ENCODE measurements at regions not wholly inside any gene's neighbourhood (a gene's known extent, or its start where the extent isn't known, plus 50 kb on each side); places are given as distances from the start of the nearest gene placed in this dataset.

DNA sequence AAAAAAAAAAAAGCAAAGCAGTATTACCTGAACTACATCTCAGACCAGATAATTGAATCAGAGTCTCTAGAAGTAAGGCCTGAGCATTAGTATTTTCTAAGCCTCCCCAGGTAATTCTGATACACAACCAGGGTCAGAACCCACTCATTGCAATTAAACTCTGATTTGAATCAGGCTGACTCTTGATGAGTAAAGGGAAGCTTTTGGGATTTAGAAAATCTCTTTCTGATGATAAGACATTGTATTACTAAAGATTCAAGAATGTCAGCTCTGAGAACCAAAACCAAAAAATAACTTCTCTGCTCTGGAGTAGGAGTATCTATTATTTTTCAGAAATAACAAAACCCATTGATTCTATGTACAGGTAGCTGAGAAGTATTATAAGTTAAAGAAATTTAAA is 100.1 kb upstream of the COL21A1 start:
- H3K36me3 Mint-ChIP-seq (ENCODE audit: low read depth): no peaks in the 10 kb centered on the region
- no peak overlapping the region for H3K4me3 ChIP-seq
- no peak overlapping the region for H3K27ac ChIP-seq (ENCODE audit: low read depth)
- ATAC-seq (no peak), DNase-seq (ENCODE audit: low spot score) (no peak)
- H3K4me1 ChIP-seq (ENCODE audit: insufficient read depth): no peaks in the 10 kb centered on the region
- no peaks in the 10 kb centered on the region for H4K20me1 ChIP-seq (replicated peaks; ENCODE audit: insufficient read depth)
- no peaks in the 10 kb centered on the region for H3K79me2 ChIP-seq (replicated peaks; ENCODE audit: insufficient read depth)
- H3K36me3 ChIP-seq (ENCODE audit: insufficient read depth): no peaks in the 10 kb centered on the region
- H3K9me3 Mint-ChIP-seq: peaks cover 3% of the 10 kb centered on the region; the same call in 1 of the 3 replicates
- H3K27me3 Mint-ChIP-seq (ENCODE audit: insufficient read depth, low read depth, poor library complexity): peaks cover 1% of the 10 kb centered on the region
- no peaks in the 10 kb centered on the region for H3K9me2 ChIP-seq (ENCODE audit: insufficient read depth)
- no peak overlapping the region for H3K4me2 ChIP-seq
- H3F3A ChIP-seq (replicated peaks; ENCODE audit: low read depth): no peaks in the 10 kb centered on the region
- no peaks in the 10 kb centered on the region for H3K27me3 ChIP-seq (ENCODE audit: insufficient read depth)
- no peak overlapping the region; the same call in 1 of the 2 replicates for H2AFZ ChIP-seq
- H3K27ac Mint-ChIP-seq: no peak overlapping the region
- no peak for TF ChIP-seq EZH2phosphoT487 (IDR thresholded peaks at IDR 0.05; ENCODE audit: unreplicated experiment)
- TF ChIP-seq STAT1 (IDR thresholded peaks at IDR 0.05; ENCODE audit: unreplicated experiment): no peak
- TF ChIP-seq REST (IDR thresholded peaks at IDR 0.05; ENCODE audit: unreplicated experiment): no peak
- TF ChIP-seq ZNF462 (CRISPR knock-in tag; IDR thresholded peaks at IDR 0.05): no peak
- no peak for TF ChIP-seq ETS1 (IDR thresholded peaks at IDR 0.05)
- no peak for TF ChIP-seq ZNF331 (CRISPR knock-in tag; IDR thresholded peaks at IDR 0.05; ENCODE audit: low read depth)
- no peak for TF ChIP-seq CREB1 (CRISPR knock-in tag; IDR thresholded peaks at IDR 0.05; ENCODE audit: low read depth)
- no peak for TF ChIP-seq JUNB (IDR thresholded peaks at IDR 0.05; ENCODE audit: unreplicated experiment)
- no peak for TF ChIP-seq POLR2AphosphoS5 (IDR thresholded peaks at IDR 0.05; ENCODE audit: low read depth)
- no peak for TF ChIP-seq NANOG (IDR thresholded peaks at IDR 0.05; ENCODE audit: borderline replicate concordance)
- TF ChIP-seq ZNF114 (CRISPR knock-in tag; IDR thresholded peaks at IDR 0.05): no peak
- TF ChIP-seq, protein P1, sequence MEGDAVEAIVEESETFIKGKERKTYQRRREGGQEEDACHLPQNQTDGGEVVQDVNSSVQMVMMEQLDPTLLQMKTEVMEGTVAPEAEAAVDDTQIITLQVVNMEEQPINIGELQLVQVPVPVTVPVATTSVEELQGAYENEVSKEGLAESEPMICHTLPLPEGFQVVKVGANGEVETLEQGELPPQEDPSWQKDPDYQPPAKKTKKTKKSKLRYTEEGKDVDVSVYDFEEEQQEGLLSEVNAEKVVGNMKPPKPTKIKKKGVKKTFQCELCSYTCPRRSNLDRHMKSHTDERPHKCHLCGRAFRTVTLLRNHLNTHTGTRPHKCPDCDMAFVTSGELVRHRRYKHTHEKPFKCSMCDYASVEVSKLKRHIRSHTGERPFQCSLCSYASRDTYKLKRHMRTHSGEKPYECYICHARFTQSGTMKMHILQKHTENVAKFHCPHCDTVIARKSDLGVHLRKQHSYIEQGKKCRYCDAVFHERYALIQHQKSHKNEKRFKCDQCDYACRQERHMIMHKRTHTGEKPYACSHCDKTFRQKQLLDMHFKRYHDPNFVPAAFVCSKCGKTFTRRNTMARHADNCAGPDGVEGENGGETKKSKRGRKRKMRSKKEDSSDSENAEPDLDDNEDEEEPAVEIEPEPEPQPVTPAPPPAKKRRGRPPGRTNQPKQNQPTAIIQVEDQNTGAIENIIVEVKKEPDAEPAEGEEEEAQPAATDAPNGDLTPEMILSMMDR (conservative IDR thresholded peaks at IDR 0.05; ENCODE audit: low read depth in 2 of 2): no peak
- no peak for TF ChIP-seq EZH2 (IDR thresholded peaks at IDR 0.05; ENCODE audit: low read depth, unreplicated experiment)
- no peak overlapping the region for H3K4me3 Mint-ChIP-seq
- H3K4me1 Mint-ChIP-seq: peaks cover 9% of the 10 kb centered on the region; the same call in 2 of the 3 replicates
